GM19328 (cell line): ENCODE measurements at regions not wholly inside any gene's neighbourhood (a gene's known extent, or its start where the extent isn't known, plus 50 kb on each side); places are given as distances from the start of the nearest gene placed in this dataset.
"Not testable (repeated sequence)": the region's sequence is repeated elsewhere in the genome, so short reads cannot be mapped to it uniquely, and the experiment has no call there.

Experiments
- ATAC-seq: cut with Tn5 transposase; IDR thresholded peaks from one replicate; pipeline ENCODE4 v1.9.1; 2021; ENCODE audit warnings: mild to moderate bottlenecking, moderate library complexity; ENCODE audit not compliant: unreplicated experiment

DNA sequence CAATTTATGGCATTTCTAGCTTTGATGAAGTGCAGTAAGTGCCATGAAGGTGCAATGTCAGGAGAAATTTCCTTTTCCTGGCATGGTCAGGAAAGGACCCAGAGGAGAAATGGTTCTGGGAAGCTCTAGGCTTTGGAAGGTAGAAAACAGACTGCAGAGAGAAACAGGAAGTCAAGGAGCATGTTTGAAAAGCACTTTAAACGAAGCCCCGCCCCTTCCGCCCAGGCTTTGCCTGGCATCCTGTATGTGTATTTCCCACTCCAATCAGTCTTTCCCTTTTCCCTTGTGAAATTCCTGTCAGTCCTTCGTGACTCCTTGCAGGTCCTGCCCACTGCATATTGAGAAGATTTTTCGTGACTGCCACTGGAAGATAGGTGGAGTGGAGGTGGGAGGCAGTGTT, 320.9 kb upstream of the SASH1 start:
- ATAC-seq, result no peak

DNA sequence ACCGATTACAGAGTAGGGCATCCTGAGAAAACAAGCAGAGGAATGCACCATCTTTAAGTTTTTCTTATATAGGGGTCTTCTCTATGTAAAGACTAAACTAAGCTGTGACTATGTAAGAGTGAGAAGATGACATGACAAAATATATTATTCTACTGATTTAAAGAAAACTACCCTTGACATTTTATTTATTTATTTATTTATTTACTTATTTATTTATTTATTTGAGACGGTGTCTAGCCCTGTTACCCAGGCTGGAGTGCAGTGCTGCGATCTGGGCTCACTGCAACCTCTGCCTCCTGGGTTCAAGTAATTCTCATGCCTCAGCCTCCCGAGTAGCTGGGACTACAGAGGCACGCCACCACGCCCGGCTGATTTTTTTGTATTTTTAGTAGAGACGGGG, 320.4 kb upstream of the SASH1 start:
- not testable (repeated sequence) for ATAC-seq

DNA sequence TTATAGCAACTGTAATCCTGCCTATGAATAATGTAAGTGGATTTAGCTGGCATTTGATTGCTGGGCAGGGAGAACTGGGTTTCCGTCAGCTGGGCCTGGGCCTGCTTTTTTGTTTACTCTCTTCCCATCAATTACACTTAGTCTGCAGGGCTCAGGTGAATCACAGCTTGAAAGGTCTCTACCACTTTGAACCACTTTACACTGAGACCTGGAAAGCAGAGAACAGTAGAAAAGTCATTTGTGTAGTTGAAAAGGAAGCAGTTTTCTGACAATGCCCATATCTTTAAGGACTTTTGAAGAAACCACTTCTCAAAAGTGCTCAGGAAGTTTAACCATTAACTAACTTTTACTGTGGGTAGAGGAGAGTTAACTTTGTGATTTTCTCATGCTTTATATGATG, 315.4 kb upstream of the SASH1 start:
- no peak for ATAC-seq

DNA sequence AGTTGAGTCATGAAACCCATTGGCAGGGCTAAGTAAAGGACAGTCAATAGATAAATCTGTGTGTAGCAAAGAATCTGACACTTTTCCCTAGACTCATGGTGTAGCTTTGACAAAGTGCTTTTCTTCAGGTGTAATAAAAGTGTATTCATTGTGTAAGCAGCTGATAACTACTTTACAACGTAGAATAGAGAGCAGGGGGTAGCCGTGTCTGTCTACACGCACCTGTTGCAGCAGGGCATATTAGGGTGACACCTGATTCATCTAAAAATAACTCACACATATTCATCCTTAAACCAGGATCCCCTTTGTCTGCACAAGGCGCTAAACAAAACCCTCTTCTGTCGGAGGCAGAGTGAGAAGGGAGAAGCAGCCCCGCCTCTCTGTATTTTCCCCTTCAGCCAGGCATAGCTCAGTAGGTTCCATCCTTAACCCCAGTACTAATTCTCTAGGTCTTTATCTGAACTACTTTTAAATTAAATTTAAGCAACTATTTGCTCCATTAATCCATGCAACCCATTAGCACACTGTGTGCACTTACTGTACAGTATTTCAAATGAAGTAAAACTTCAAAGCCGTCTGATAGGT, 306.7 kb upstream of the SASH1 start:
- no peak for ATAC-seq

DNA sequence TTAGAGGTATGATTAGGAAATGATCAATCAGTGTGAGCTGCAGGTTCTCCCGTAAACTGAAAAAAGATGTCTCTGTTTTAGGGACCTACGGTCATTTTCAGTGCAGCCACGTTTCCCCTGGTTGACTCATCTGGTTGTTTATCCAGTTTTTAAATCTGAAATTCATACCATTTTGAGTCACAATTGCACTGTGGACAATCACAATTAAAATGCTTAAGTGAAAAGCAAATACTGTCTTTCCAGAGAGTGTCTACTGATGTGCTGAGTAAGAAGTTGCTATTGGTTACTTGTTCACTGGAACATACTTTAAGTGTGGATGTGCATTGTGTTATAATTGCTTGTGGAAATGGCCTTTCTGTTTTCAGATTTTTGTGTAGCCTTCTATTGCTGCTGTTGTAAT, 305.1 kb upstream of the SASH1 start:
- ATAC-seq, result no peak

DNA sequence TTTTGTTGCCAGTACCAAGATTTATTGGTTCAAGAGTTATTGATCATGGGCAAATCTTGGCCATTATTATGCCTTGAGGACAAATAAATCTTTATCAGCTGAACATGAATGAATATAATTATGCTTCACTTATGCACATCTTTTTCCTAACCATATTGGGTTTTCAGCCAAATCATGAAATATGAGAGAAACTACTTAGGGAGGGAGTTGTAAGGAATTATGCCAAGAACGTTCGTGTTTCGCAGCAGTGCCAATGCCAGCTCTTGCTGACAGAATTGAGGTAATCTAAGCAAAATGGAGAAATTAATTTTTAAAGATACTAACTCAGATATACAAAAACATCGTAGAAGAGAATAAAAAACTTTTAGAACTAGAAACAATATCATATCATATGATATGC, 301.1 kb upstream of the SASH1 start:
- no peak for ATAC-seq

DNA sequence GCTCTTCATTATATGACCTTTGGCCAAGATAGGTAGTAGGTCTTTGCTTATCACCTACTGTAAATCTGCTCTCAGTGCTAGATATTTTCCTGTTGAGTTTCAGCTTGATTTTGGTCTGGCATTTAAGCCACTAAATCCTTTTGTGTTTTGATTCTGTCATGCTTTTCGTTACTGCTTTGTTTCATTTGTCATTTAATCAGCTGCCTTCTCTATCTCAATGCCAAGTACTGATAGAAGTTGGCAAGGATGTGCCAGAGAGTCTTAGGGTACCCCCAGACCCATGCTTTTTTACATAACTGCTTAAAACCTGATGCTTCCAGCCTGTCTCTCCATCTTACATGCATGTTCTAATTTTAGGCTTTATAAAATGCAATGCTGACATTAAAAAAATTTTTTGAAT, 300.1 kb upstream of the SASH1 start:
- no peak for ATAC-seq

DNA sequence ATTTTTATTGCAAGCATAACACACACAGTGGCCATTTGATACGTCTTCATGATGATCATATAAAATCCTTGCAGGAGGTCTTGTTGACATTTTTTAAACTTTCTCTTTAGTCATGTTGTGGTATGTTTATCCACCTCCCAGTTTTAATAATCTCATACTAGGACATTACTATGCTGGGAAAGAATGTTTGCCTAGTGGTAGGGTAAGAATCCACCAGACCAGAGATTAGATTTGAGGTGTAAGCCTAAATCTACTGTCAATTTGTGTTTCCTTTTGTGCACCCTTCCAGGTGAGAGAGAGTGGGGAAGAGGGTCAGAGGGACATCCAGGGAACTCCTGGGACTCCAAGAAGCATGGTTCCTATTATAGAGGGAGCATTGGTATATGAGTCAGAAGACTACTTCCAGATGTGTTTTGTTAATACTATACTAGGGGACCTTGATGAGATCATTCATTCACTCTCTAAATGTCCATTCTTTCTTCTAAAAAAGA, 298.3 kb upstream of the SASH1 start:
- no peak for ATAC-seq

DNA sequence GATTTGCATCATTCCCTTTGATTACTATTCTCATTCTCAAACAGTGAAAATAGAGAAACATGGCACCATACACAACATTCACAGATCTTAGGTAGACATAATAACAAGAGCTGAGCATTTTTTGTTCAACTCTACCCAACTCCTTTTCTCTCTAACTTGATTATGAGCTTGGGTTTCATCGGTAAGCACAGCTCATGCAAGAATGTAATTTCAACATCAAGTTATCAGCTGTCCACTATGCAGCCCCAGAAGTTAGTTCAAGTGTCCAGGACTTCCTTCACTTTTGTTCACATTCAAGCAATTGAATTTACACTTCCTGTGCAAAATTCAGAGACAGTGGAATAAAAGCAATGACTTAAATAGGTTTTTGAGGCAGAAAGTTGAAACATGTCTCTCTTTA, 297.7 kb upstream of the SASH1 start:
- no peak for ATAC-seq

DNA sequence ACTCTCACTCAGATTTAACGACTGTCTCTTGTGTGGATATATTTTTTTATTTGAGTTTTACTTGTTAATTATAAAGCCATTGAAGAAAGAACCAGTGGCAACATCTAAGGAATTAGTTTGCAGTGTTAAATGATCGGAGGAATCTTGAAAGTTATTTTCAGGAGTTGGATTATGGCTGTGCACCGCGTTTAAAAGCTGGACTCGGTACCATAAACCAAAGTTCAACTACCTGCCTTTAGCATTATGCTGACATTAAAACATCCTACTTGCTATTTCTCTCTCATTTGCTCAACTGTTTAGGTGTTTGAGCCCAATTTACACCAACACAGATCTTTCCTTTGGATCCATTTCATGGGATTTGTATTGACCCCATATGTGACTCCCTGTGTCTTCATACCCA, 289.4 kb upstream of the SASH1 start:
- ATAC-seq, result no peak

DNA sequence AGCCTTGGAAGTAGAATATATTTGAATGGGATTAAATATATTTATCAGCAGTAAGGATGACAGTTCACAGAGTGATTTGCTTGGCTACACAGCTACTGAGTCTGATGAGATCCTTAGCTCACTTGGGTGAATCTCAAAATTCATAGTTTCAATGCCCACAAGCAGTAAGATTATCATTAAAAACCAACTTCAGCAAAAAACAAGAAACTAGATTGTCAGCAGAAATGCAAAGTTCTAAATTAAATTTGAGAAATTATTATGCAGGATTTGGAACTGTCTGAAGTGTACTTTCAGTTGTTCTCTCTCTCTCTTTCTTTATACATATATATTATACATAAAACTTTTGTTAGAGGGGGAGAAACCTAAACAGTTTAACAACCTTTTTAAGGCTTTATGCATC, 288.8 kb upstream of the SASH1 start:
- ATAC-seq, result no peak

DNA sequence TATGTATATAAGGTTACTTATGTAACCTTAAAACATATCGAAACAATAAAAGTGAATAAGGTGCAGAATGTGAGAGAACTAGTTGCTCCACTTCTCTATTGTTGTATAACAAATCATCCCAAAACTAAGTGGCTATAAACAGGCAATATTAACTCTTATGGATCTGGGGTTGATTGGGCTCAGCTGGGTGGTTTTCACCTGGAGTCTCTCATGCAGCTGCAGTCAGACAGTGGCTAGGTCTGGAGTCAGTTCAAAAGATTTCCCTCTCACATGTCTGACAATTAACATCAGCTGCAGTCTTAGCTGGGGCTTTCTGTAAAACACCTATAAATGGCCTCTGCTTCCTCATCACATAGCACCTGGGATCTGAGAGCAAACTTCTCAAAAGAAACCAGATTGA, 288.4 kb upstream of the SASH1 start:
- no peak for ATAC-seq

DNA sequence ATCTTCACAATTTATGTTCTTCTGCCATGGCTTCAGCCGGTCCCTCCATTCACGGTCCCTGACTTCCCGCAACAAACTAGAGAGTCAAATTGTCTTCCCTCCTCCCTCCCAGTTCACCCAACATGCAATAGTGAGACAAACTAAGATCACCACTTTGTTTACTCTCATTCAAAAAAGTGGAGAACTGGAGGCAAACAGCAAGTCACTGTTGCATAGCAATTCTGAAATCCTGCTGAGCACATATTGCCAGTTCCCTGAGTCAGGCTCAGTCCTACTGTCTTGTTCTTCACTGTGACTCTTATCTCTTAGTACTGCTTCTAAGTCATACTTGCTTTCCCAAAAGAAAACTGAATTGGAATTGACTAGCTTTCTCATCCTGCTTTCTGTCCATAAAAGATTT, 287.2 kb upstream of the SASH1 start:
- ATAC-seq, result no peak

DNA sequence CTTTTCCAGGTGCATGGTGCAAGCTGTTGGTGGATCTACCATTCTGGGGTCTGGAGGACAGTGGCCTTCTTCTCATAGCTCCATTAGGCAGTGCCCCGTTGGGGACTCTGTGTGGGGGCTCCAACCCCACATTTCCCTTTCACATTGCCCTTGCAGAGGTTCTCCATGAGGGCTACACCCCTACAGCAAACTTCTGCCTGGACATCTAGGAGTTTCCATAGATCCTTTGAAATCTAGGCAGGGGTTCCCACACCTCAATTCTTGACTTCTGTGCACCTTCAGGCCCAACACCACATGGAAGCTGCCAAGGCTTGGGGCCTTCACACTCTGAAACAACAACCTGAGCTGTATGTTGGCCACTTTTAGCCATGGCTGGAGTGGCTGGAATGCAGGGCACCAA, 282.8 kb upstream of the SASH1 start:
- no peak for ATAC-seq

DNA sequence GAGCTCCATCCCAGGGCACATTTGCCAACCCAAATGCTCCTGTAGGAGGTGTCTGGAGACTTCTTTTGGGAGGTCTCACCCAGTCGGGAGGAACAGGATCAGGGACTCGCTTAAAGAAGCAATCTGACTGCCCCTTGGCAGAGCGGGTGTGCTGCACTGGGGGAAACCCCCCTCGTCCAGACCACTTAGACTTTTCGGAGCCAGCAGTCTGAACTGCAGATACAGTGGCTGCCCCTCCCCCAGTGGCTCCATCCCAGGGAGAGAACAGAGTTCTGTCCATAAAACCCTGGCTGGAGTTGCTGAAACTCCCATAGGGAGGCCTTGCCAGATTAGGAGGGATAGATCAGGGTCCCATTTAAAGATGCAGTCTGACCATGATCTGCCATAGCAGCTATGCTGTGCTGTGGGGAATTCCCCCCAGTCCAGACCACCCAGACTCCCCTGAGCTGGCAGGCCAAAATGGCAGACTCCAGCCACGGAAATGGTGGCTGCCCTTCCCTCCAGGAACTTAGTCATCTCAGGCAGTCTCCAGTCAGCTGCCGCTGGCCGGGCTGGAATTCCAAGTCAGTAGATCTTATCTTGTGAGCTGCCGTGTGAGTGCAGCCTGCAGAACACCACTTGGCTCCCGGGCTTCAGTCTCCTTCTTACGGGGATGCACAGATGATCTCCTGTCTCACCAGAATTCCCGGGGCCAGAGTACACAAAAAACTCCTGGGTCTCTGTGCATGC, 278.1 kb upstream of the SASH1 start:
- ATAC-seq, result no peak

DNA sequence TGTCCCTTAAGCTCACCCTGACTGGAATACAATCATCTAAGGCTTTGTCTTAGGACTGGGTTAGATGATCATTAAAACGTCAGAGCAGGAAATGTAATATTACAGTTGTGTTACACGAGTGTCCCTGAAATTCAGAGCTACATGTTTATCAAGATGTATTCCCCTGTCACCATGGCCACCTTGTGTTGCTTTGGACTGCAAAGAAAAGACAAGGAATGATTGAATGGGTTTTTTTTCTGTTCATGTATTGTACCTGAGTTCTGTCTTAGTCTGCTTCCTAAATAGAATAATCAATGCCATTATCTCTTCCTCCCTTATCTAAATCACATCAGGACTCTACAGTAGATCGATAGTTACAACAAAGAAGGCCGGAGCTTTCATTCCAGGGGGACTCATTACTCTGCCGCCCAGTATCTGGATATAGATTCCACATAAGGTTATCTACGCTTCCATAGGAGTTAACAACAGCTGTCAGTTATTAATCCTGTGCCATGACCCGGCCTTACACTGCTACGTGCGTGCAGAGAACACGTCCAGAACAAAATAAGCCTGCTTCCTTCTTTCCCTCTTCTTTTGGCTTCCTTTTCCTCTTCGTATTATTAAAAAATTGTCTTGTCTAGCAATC, 274.1 kb upstream of the SASH1 start:
- no peak for ATAC-seq

DNA sequence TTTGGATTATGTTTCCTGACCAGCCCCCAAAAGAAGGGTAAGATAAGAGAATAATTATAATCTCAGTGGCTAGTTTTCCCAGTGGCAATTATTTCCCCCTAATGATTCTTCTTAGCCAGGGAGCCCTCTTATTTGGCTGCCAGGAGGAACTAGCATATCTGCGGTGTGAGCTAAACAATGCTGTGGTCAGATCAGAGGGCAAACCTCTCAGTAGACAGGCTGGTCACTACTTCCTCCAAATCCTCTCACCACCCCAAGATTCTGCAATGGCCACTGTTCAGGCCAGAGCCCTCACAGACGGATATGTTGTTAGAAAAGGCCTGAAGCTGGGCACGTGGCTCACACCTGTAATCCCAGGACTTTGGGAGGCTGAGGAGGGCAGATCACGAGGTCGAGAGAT, 273.4 kb upstream of the SASH1 start:
- ATAC-seq, result no peak

DNA sequence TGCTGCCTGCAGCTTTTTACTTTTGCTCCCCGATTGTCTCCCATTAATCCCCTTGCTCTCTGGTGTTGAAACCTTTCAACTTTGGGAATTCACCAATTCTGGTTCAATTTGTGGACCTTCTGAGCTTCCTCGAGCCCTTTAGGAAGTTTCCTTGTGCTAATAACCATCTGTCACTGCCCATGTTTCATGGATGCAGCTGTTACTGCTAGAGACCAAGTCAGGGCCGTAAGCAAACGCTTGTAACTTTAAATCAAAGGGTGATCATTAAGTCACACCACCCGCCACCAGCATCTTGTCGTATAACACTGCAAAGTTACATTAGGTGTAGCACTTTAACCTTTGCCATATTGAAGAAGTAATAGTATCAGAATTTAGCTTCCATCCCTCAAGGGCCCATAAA, 268.3 kb upstream of the SASH1 start:
- no peak for ATAC-seq

DNA sequence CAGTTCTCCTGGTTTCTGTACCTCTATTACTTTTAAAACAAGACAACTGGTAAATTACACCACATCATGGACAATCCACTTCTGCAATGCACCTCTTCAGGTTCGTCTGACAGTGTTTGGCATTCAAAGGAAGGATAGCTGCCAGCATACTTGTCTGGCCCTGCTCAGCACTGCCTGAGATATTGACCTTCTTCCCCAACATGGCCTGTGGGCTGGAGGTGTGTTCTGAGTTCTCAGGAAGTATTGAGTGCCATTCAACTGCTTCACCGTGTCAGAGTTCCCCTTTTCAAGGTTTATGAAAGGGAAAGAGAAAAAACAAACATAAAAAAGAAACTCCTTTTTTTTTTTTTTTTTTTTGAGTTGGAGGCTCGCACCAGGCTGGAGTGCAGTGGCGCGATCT, 267.9 kb upstream of the SASH1 start:
- no peak for ATAC-seq

DNA sequence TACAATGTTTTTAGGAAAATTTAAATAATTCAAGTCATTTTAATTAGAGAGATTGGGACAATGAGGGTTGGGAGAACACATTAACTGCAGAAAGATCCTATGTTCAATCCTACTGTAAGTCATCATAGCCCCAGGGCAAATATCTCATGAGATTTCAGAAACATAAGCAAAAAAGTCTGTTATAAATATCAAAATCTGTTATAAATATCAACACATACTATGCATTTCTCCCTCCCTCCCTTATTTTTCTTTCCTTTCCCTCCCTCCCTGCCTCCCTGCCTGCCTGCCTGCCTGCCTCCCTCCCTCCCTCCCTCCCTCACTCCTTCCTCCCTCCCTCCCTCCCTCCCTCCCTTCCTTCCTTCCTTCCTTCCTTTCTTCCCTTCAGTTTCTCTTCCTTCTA, 267.3 kb upstream of the SASH1 start:
- no peak for ATAC-seq

DNA sequence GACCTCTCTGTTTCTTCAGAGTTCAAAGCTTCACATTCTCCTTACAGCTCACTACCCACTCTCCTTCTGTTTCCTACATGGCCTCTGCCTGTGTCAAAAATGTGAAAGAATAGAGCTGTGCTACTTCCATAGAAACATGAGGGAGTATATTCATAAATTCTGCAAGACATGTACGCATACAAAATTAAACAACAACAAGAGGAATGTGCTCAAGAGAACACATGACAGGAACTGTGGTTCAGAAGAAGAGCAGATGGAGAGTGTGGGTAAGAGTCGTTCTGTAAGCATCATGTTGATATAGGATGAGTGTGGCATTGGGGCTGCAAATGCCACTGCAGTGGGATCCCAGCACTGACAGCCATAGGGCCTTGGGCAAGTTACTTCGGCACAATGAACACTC, 266.6 kb upstream of the SASH1 start:
- ATAC-seq, result no peak

DNA sequence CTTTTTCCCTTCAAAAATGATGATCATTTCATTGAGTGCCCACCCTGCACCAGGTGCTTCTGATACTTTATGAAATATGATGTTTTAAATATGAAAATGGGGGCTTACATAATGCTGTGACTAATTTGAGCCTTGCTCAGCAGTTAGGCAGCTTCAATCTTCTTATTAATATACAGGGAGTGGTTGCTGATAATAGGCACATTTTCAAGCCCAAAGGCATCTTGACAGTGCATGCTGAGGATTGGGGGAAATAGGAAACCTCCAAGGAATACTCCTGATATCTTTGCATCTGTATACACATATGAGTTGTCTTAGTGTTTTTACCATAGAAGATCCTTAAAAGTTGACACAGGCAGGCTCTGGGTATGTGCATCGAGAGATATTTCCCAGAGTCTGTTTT, 262.3 kb upstream of the SASH1 start:
- ATAC-seq, result no peak

DNA sequence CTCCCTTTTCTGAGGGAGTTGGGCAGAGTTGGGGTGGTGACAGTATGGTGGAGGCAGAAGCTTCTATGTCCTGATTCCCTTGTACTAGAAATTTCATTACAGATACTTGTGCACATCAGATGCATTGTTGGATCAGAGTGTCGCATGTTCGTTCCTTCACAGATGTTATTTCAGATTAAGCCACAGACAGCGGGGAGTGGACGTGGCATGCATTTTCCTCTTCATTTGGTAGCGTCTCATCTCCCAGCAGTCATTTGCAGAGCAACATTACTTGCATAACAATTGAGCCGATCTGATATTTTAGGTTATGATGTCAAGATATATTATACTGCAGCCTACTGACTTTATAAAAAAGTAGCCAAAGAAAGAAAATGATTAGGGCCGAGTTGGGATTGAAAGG, 261.6 kb upstream of the SASH1 start:
- no peak for ATAC-seq
